ENCODE measurements at regions not wholly inside any gene's neighbourhood (a gene's known extent, or its start where the extent isn't known, plus 50 kb on each side); places are given as distances from the start of the nearest gene placed in this dataset.

DNA sequence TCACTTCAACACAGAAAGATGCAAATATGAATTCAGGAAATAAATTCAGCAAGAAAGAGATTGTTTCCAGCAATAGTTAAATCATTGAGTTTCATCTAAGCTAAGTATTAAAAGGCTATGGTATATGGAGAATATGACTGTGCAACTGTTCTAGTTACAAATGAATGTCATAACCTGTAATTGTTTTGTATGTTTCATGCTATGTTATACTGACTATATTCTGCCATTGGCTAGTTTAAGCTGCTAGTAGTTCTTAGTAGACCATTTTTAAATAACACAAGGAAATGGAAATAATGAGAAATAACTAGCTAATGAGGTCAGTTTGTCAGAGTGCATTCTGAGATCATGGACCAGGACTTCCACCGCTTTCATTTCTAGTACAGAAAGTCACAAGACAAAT is 1154.9 kb upstream of the TMEFF2 start:
- DNase-seq = no peak

GRCh38 chr2:193348055-193348454 is 1153.3 kb upstream of the TMEFF2 start:
- DNase-seq = no peak

DNA sequence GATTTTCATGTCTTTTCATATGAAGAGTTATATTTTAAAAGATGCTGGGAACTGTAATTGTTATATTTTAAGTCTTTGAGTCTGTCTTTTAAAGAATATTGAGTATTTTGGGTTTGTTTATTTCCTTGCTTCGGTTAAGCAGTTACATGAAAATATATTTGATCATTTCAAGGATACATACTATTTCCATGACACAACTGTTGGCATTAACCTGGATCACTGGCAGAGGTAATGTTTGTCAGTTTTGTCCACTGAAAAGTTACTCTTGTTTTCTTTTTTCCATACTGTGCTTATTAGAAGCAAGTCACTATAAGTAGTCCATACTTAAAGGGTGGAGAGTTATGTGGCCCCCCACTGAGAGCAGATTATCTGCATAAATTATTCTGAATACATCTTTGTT is 1142.0 kb upstream of the TMEFF2 start:
- no peak for DNase-seq

GRCh38 chr2:193334401-193334800 is 1139.7 kb upstream of the TMEFF2 start:
- no peak for DNase-seq

DNA sequence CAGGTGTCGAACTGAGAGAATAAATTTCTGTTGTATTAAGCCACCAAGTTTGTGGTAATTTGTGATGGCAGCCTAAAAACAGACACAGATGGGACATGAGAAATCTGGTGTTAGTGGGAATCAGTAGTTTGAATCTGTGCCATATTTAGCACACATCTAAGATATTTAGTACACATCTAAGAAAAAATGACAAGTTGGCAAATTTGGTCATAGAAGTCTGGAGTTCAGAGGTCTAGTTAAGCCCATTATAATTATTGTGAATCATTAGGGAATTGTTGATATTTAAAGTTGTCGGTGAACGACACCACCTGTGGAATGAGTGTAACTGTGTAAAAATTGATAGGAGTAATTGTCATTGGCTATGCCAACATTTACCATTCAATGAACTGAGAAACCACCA is 1138.8 kb upstream of the TMEFF2 start:
- no peak for DNase-seq

DNA sequence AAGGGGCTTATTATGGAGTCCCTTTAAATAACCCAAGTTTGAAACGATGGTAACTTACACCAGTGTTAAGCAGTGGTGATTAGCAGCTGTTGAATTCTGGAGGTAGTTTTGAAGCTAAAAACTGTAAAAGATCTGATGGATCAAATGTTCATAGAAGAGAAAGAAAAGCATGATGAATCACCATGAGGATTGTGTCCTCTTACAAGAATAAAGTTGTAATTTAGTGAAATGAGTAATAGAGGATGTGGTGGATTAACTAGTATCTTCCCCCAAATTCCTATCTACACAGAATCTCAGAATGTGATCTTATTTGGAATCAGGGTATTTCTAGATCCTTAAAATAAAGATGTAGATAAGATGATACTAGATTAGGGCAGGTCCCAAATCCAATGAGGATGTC is 1138.2 kb upstream of the TMEFF2 start:
- no peak for DNase-seq

- DNase-seq = no peak
Observed at GRCh38 chr2:193331676-193332075, 1136.9 kb upstream of the TMEFF2 start.

GRCh38 chr2:193326296-193326695 is 1131.6 kb upstream of the TMEFF2 start:
- DNase-seq = no peak

- DNase-seq = no peak
Observed at GRCh38 chr2:193315428-193316091, 1120.8 kb upstream of the TMEFF2 start.

DNA sequence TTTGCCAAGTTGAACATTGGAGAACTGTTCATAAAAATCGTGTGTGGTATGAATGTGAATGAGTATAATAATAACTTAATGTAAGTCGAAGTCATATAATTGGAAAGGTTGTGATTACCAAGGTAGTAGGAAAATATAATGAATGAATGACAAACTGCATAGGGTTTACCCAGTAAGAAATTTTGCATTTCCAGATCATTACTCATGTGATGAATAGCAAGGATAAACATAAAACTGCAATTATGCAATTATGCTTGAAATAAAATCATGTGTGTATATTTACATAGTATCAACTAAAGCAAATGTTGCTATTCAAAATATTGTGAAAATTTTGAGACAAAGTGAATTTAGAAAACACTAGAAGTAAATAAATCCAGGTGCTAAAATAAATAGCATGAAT is 1108.7 kb upstream of the TMEFF2 start:
- no peak for DNase-seq

DNA sequence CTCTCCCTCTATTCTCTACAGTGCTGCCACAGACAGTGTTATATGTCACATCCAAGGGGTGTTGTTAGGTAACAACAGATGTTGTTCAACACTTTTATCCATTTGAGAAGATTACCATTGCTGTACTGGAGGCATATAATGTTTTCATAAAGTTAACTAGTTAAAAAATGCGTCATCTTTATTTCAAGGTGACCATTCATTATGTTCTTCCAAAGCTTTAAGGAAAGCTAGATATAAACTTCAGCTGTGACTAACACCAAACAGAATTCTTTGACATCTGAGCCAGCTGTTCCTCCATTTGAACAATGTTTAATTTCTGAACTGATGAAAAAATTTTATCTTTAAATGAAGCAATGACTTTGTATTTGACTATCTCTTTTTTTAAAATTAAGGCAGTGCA is 1099.6 kb upstream of the TMEFF2 start:
- no peak for DNase-seq

GRCh38 chr2:193279361-193279760 is 1084.6 kb upstream of the TMEFF2 start:
- no peak for DNase-seq

DNA sequence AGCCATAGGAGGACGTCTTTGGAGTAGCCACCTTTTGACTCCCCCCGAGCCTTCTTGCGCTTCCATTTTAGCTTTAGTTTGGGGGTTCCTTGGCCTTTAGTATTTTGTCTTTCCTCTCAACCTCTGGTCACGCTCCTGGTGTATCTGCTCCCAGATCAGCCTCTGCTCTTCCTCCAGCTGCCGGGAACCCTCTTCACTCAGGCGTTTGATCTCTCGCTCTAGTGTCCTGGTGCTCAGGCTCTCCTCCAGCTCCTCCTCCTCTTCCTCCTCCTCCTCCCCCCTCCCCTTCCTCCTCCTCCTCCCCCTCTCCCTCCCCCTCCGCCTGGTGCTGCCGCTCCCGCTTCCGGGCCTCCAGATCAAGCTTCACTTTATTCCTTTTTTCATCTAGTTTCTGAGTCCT is 1082.3 kb upstream of the TMEFF2 start:
- DNase-seq = no peak

- no peak for DNase-seq
Observed at GRCh38 chr2:193276560-193276959, 1081.8 kb upstream of the TMEFF2 start.

DNA sequence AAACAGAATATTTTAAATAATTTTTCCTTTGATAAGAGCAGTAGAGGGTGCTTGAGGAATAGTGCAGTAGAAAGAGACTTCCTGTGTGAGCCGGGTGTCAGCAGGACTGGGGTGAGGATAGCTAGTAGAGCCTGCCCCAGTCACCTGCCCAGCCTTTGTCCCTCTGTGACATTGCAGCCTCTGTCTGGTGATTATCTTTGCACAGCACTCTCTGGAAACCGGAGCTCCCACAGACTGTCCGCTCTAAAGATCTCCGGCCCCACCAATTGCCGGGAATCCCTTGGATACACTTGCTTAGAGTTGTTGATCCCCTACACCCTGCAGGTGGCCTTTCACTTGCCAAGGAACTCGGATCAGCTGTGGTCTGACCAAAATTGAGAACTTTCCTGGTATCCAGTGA is 1081.3 kb upstream of the TMEFF2 start:
- DNase-seq = no peak

DNA sequence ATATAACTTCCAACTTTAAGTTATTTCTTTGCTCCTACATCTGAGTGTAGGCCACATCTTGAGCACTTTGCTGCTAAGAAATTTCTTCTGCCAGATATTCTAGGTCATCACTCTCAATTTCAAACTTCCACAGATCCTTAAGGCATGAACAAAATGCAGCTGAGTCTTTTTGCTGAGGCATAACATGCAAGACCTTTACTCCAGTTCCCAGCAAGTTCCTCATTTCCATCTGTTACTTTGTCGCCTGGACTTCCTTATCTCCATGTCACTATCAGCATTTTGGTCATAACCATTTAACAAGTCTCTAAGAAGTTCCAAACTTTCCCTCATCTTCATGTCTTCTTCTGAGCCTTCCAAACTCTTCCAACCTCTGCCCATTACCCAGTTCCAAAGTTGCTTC is 1077.3 kb upstream of the TMEFF2 start:
- DNase-seq = no peak

GRCh38 chr2:193270816-193271215 is 1076.1 kb upstream of the TMEFF2 start:
- DNase-seq = no peak

- no peak for DNase-seq
Observed at GRCh38 chr2:193267496-193268002, 1072.8 kb upstream of the TMEFF2 start.

GRCh38 chr2:193253014-193253530 is 1058.3 kb upstream of the TMEFF2 start:
- no peak for DNase-seq

DNA sequence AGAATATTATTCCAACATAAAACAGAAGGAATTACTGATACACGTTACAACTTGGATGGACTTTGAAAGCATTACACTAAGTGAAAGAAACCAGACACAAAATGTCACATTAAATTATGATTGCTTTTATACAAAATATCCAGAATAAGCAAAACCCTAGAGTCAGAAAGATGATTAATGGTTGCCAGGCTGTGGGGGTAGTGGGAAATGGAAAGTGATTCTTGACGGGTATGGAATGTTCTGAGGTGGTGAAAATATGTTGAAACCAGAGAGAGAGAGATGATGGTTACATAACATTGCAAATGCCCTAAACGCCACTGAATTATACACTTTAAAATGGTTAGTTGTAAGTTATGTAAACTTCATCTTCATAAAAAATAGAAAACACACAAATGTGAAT is 1057.2 kb upstream of the TMEFF2 start:
- DNase-seq = no peak

- no peak for DNase-seq
Observed at GRCh38 chr2:193250389-193250788, 1055.7 kb upstream of the TMEFF2 start.

GRCh38 chr2:193240752-193241151 is 1046.0 kb upstream of the TMEFF2 start:
- no peak for DNase-seq

DNA sequence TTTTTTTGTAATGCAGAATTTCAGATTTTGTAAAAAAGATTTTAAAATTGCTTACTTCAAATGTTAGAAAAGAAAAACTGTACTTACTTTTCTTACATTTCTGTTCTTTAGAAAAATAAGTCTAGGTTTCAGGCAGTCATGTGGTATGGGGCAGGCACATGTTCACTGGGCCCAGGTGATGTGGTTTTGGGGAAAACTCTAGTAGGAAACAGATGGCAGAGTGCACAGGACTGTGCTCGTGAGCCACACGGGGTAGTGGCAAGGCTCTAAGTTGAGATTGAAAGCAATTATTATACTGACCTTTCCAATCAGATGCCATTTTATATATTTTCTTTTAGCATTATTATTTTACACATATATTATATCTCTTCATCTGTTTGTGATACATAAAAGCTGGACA is 1036.9 kb upstream of the TMEFF2 start:
- DNase-seq = no peak

- DNase-seq = no peak
Observed at GRCh38 chr2:193228276-193228675, 1033.5 kb upstream of the TMEFF2 start.

- no peak for DNase-seq
Observed at GRCh38 chr2:193222454-193222853, 1027.7 kb upstream of the TMEFF2 start.
